ENCODE measurements at regions not wholly inside any gene's neighbourhood (a gene's known extent, or its start where the extent isn't known, plus 50 kb on each side); places are given as distances from the start of the nearest gene placed in this dataset.

- H3K36me3 Mint-ChIP-seq: no peaks in the 10 kb centered on the region
- Histone ChIP-seq H3K27ac (ENCODE audit: low read depth in 1 of 2, low read length in 2 of 2) (no peak overlapping the region), H3K79me2 (ENCODE audit: insufficient read depth, low read length) (no peaks in the 10 kb centered on the region), H2AFZ (ENCODE audit: insufficient read depth, low read depth, low read length, poor library complexity, severe bottlenecking) (no peak overlapping the region), H4K20me1 (ENCODE audit: insufficient read depth, low read length) (no peaks in the 10 kb centered on the region), H3K4me3 (replicated peaks in 1 of 3; ENCODE audit: low read depth in 2 of 3, low read length in 3 of 3) (no peak overlapping the region), H3K4me1 (ENCODE audit: control insufficient read depth in 1 of 2, insufficient read depth in 2 of 2, low read length in 2 of 2) (no peaks in the 10 kb centered on the region), H3K36me3 (replicated peaks in 1 of 2; ENCODE audit: control insufficient read depth in 1 of 2, insufficient read depth in 2 of 2, low read length in 2 of 2) (no peaks in the 10 kb centered on the region), H3K9me3 (replicated peaks in 1 of 2; ENCODE audit: control insufficient read depth in 1 of 2, insufficient read depth in 1 of 2, low read length in 2 of 2) (peaks cover 4 to 8% of the 10 kb centered on the region in 2 donors), H3K27me3 (ENCODE audit: control insufficient read depth in 2 of 2, insufficient read depth in 2 of 2, low read length in 2 of 2) (no peaks in the 10 kb centered on the region), H3K9ac (ENCODE audit: insufficient read depth, low read length, poor library complexity, severe bottlenecking) (no peak overlapping the region), H3K4me2 (replicated peaks; ENCODE audit: extremely low read depth, low read length, poor library complexity, severe bottlenecking) (no peak overlapping the region)
- no peak overlapping the region for H3K27ac Mint-ChIP-seq
- H3K9me3 Mint-ChIP-seq: peaks cover 0 to 18% (median 8%) of the 10 kb centered on the region in 7 donors
- 73% methylated on average over 3 of the region's 4 CpGs for WGBS (ENCODE audit: insufficient coverage)
- H3K4me3 Mint-ChIP-seq: no peak overlapping the region
- no peaks in the 10 kb centered on the region for H3K4me1 Mint-ChIP-seq
- H3K27me3 Mint-ChIP-seq (ENCODE audit: low read depth in 3 of 3): no peaks in the 10 kb centered on the region
- intact Hi-C loops (cut with micrococcal nuclease): no loop called here
- DNase-seq: no peak
- TF ChIP-seq CTCF (IDR thresholded peaks at IDR 0.05): no peak
Observed at GRCh38 chr4:187865914-187866313, 129.7 kb upstream of the ZFP42 start.

GRCh38 chr4:187883049-187883448, 112.5 kb upstream of the ZFP42 start:
- H3K27me3 Mint-ChIP-seq (ENCODE audit: low read depth in 3 of 3): peaks cover 0 to 1% (median 0%) of the 10 kb centered on the region in 3 donors
- DNase-seq: no peak
- Histone ChIP-seq H3K27ac (ENCODE audit: low read depth in 1 of 2, low read length in 2 of 2) (no peak overlapping the region), H3K36me3 (replicated peaks in 1 of 2; ENCODE audit: control insufficient read depth in 1 of 2, insufficient read depth in 2 of 2, low read length in 2 of 2) (no peaks in the 10 kb centered on the region), H3K4me1 (ENCODE audit: control insufficient read depth in 1 of 2, insufficient read depth in 2 of 2, low read length in 2 of 2) (no peaks in the 10 kb centered on the region), H3K79me2 (ENCODE audit: insufficient read depth, low read length) (no peaks in the 10 kb centered on the region), H3K9ac (ENCODE audit: insufficient read depth, low read length, poor library complexity, severe bottlenecking) (no peak overlapping the region), H3K9me3 (replicated peaks in 1 of 2; ENCODE audit: control insufficient read depth in 1 of 2, insufficient read depth in 1 of 2, low read length in 2 of 2) (peaks cover 9 to 18% of the 10 kb centered on the region in 2 donors), H3K27me3 (ENCODE audit: control insufficient read depth in 2 of 2, insufficient read depth in 2 of 2, low read length in 2 of 2) (no peaks in the 10 kb centered on the region), H4K20me1 (ENCODE audit: insufficient read depth, low read length) (no peaks in the 10 kb centered on the region), H2AFZ (ENCODE audit: insufficient read depth, low read depth, low read length, poor library complexity, severe bottlenecking) (no peak overlapping the region), H3K4me2 (replicated peaks; ENCODE audit: extremely low read depth, low read length, poor library complexity, severe bottlenecking) (no peak overlapping the region), H3K4me3 (replicated peaks in 1 of 3; ENCODE audit: low read depth in 2 of 3, low read length in 3 of 3) (no peak overlapping the region)
- no peaks in the 10 kb centered on the region for H3K36me3 Mint-ChIP-seq
- no peak overlapping the region for H3K4me3 Mint-ChIP-seq
- no peaks in the 10 kb centered on the region for H3K4me1 Mint-ChIP-seq
- peaks cover 0 to 22% (median 7%) of the 10 kb centered on the region in 7 donors for H3K9me3 Mint-ChIP-seq
- TF ChIP-seq CTCF (IDR thresholded peaks at IDR 0.05): no peak
- 79% methylated on average over 2 of the region's 2 CpGs for WGBS (ENCODE audit: insufficient coverage)
- no peak overlapping the region for H3K27ac Mint-ChIP-seq
- intact Hi-C loops (cut with micrococcal nuclease): no loop called here
